Gastroesophageal sphincter (tissue), 3 donors: ENCODE measurements at regions not wholly inside any gene's neighbourhood (a gene's known extent, or its start where the extent isn't known, plus 50 kb on each side); places are given as distances from the start of the nearest gene placed in this dataset.

Experiments used
- CTCF ChIP-seq, 4 experiments: fragments of 200-600 bp in 2 of 4; fragments of 450-650 bp in 2 of 4; sonication (generic) in 1 of 4; IDR thresholded peaks; one replicate each; pipeline ENCODE4 v1.5.1; 2017 to 2019; ENCODE audit warnings: antibody characterized with exemption in 4 of 4, mild to moderate bottlenecking in 2 of 4, moderate library complexity in 2 of 4
- EP300 ChIP-seq: sonication (generic); formaldehyde crosslinking; IDR thresholded peaks from one replicate; pipeline ENCODE4 v1.6.1; 2017; ENCODE audit warnings: antibody characterized with exemption, mild to moderate bottlenecking
- POLR2A ChIP-seq, 2 donors: fragments of 450-650 bp; IDR thresholded peaks; one replicate each; pipeline ENCODE4 v1.6.1; 2017; ENCODE audit warnings: antibody characterized with exemption in 2 of 2, mild to moderate bottlenecking in 2 of 2, moderate library complexity in 1 of 2
- POLR2AphosphoS5 ChIP-seq: sonication (generic); formaldehyde crosslinking; IDR thresholded peaks from one replicate; pipeline ENCODE4 v1.6.1; 2017; ENCODE audit warnings: antibody characterized with exemption

DNA sequence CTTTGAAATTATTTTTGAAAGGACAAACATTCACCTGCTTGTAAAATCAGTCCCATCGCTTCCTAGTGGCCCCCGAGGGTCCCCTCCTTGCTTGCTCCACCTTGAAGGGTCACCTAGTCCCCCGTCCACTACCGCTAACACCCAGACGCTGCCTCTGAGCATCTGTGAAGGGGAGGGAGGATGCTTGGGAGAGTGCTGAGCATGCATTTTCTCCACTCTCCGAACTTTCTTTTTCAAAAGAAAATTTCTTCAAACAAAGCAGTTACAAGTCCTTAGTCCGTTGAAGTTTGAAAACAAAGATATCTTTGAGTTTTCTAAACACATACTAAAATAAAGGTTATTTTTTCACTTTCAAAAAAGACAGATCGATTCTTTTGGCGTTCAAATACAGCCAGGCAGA lies 224.3 kb upstream of the ARID1B start:
- TF ChIP-seq CTCF (IDR thresholded peaks at IDR 0.05) (no peak), POLR2AphosphoS5 (no peak), POLR2A (IDR thresholded peaks at IDR 0.05) (no peak), EP300 (no peak)
